Smooth muscle cell (in vitro differentiated cells): ENCODE measurements at regions not wholly inside any gene's neighbourhood (a gene's known extent, or its start where the extent isn't known, plus 50 kb on each side); places are given as distances from the start of the nearest gene placed in this dataset.

Experiments
- DNase-seq: peaks from one replicate; lab custom pipeline; 2025; ENCODE audit not compliant: unreplicated experiment; lab: John Stamatoyannopoulos, UW
- H2AFZ ChIP-seq: fragments of 200-600 bp; sonication (generic); 2 replicates; pipeline ENCODE4 v1.6.0; 2016; ENCODE audit warnings: antibody characterized with exemption, low read depth, mild to moderate bottlenecking
- H3F3A ChIP-seq: fragments of 200-600 bp; sonication (generic); 2 replicates; pipeline ENCODE4 v1.6.0; 2017; ENCODE audit warnings: antibody characterized with exemption, low read depth
- H3K27ac ChIP-seq: fragments of 200-600 bp; sonication (generic); 2 replicates; pipeline ENCODE4 v1.5.1; 2016; ENCODE audit warnings: low read depth, mild to moderate bottlenecking
- H3K27me3 ChIP-seq: fragments of 200-600 bp; sonication (generic); 2 replicates; pipeline ENCODE4 v1.6.1; 2016; ENCODE audit warnings: low read depth, mild to moderate bottlenecking
- H3K36me3 ChIP-seq: fragments of 200-600 bp; sonication (generic); 2 replicates; pipeline ENCODE4 v1.5.1; 2016; ENCODE audit warnings: low read depth
- H3K4me1 ChIP-seq: fragments of 200-600 bp; sonication (generic); 2 replicates; pipeline ENCODE4 v1.5.1; 2016; ENCODE audit warnings: low read depth
- H3K4me2 ChIP-seq: fragments of 200-600 bp; sonication (generic); 2 replicates; pipeline ENCODE4 v1.6.0; 2016; ENCODE audit warnings: mild to moderate bottlenecking
- H3K4me3 ChIP-seq: fragments of 200-600 bp; sonication (generic); 2 replicates; pipeline ENCODE4 v1.5.1; 2016; ENCODE audit warnings: mild to moderate bottlenecking
- H3K79me2 ChIP-seq: fragments of 200-600 bp; sonication (generic); 2 replicates; pipeline ENCODE4 v1.6.0; 2016; ENCODE audit warnings: low read depth, mild to moderate bottlenecking
- H3K9ac ChIP-seq: fragments of 200-600 bp; sonication (generic); 2 replicates; pipeline ENCODE4 v1.6.0; 2016; ENCODE audit warnings: low read depth
- H3K9me3 ChIP-seq: fragments of 200-600 bp; sonication (generic); replicated peaks from 2 replicates; pipeline ENCODE4 v1.5.1; 2016; ENCODE audit warnings: low read depth
- H4K20me1 ChIP-seq: fragments of 200-600 bp; sonication (generic); 2 replicates; pipeline ENCODE4 v1.6.0; 2016; ENCODE audit warnings: low read depth
- CTCF ChIP-seq: fragments of 200-600 bp; sonication (generic); IDR thresholded peaks from 2 replicates; pipeline ENCODE4 v1.5.1; 2017; ENCODE audit warnings: borderline replicate concordance, mild to moderate bottlenecking, antibody characterized with exemption; ENCODE audit not compliant: insufficient read depth, poor library complexity, severe bottlenecking
- WGBS: methylation state at CpG from one replicate; pipeline ENCODE4 v1.1.7; 2016; ENCODE audit warnings: low lambda C conversion rate; 5-methylcytosine and 5-hydroxymethylcytosine counted together

GRCh38 chr7:145327646-145328045 is 491.8 kb upstream of the TPK1 start:
- DNase-seq: no peak
- TF ChIP-seq CTCF: no peak
- H4K20me1 ChIP-seq: no peaks in the 10 kb centered on the region
- no peaks in the 10 kb centered on the region for H3K27me3 ChIP-seq
- WGBS: 86% methylated on average over 1 of the region's 1 CpG
- no peak overlapping the region for H2AFZ ChIP-seq
- H3K9ac ChIP-seq: no peak overlapping the region
- no peaks in the 10 kb centered on the region for H3F3A ChIP-seq
- H3K4me1 ChIP-seq: no peaks in the 10 kb centered on the region
- H3K4me2 ChIP-seq: no peak overlapping the region
- no peak overlapping the region for H3K4me3 ChIP-seq
- H3K79me2 ChIP-seq: no peaks in the 10 kb centered on the region
- H3K27ac ChIP-seq: no peak overlapping the region
- H3K9me3 ChIP-seq: no peaks in the 10 kb centered on the region
- no peaks in the 10 kb centered on the region for H3K36me3 ChIP-seq

GRCh38 chr7:145324081-145324480 is 488.2 kb upstream of the TPK1 start:
- no peak overlapping the region for H2AFZ ChIP-seq
- no peaks in the 10 kb centered on the region for H3K27me3 ChIP-seq
- no peaks in the 10 kb centered on the region for H3F3A ChIP-seq
- H3K27ac ChIP-seq: no peak overlapping the region
- H3K79me2 ChIP-seq: no peaks in the 10 kb centered on the region
- H3K4me3 ChIP-seq: no peak overlapping the region
- DNase-seq: no peak
- H3K4me2 ChIP-seq: no peak overlapping the region
- H3K9ac ChIP-seq: no peak overlapping the region
- TF ChIP-seq CTCF: no peak
- no peaks in the 10 kb centered on the region for H3K9me3 ChIP-seq
- H3K4me1 ChIP-seq: no peaks in the 10 kb centered on the region
- 90% methylated on average over 21 of the region's 21 CpGs for WGBS
- H3K36me3 ChIP-seq: no peaks in the 10 kb centered on the region
- no peaks in the 10 kb centered on the region for H4K20me1 ChIP-seq

GRCh38 chr7:145313551-145313950 is 477.7 kb upstream of the TPK1 start:
- no peak overlapping the region for H2AFZ ChIP-seq
- no peak for DNase-seq
- no peaks in the 10 kb centered on the region for H3K4me1 ChIP-seq
- H3K79me2 ChIP-seq: no peaks in the 10 kb centered on the region
- TF ChIP-seq CTCF: no peak
- no peaks in the 10 kb centered on the region for H4K20me1 ChIP-seq
- H3K9ac ChIP-seq: no peak overlapping the region
- H3K4me2 ChIP-seq: no peak overlapping the region
- H3K27ac ChIP-seq: no peak overlapping the region
- 87% methylated on average over 2 of the region's 2 CpGs for WGBS
- no peak overlapping the region for H3K4me3 ChIP-seq
- H3K27me3 ChIP-seq: no peaks in the 10 kb centered on the region
- H3F3A ChIP-seq: no peaks in the 10 kb centered on the region
- no peaks in the 10 kb centered on the region for H3K36me3 ChIP-seq
- H3K9me3 ChIP-seq: no peaks in the 10 kb centered on the region

DNA sequence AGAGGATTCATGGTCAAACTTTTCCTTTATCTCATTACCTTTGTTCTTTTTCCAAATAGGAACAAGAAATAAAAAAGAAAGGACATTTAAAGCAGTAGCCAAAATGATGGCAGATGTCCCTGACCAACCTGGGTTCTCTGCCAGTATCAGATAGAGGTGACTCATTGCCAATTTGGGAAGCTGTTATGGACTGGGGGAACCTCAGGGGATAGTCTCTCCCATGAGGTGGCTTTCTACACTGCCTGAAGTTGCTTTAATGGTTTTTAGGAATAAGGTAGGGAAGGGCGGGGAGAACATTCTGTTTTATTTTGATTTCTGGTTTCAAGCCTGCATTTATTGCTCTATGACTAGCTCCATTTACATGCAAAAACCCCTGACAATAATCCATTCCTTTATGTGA is 457.9 kb upstream of the TPK1 start:
- no peaks in the 10 kb centered on the region for H3F3A ChIP-seq
- no peaks in the 10 kb centered on the region for H3K4me1 ChIP-seq
- H3K27ac ChIP-seq: no peak overlapping the region
- no peaks in the 10 kb centered on the region for H3K9me3 ChIP-seq
- no peak for DNase-seq
- no peaks in the 10 kb centered on the region for H3K27me3 ChIP-seq
- H2AFZ ChIP-seq: no peak overlapping the region
- H3K36me3 ChIP-seq: no peaks in the 10 kb centered on the region
- WGBS: 63% methylated on average over 1 of the region's 1 CpG
- TF ChIP-seq CTCF: no peak
- H4K20me1 ChIP-seq: no peaks in the 10 kb centered on the region
- H3K4me2 ChIP-seq: no peak overlapping the region
- H3K4me3 ChIP-seq: no peak overlapping the region
- H3K9ac ChIP-seq: no peak overlapping the region
- no peaks in the 10 kb centered on the region for H3K79me2 ChIP-seq
